IPS-11a (cell line): ENCODE measurements at regions not wholly inside any gene's neighbourhood (a gene's known extent, or its start where the extent isn't known, plus 50 kb on each side); places are given as distances from the start of the nearest gene placed in this dataset.

ENCODE experiments used
- H3K4me3 ChIP-seq: one replicate; pipeline ENCODE4 v1.5.1; 2013; ENCODE audit warnings: low read depth, low read length, control low read depth

- no peak overlapping the region for H3K4me3 ChIP-seq
Measured at GRCh38 chr14:30295980-30296379, 263.0 kb upstream of the G2E3 start.

GRCh38 chr14:30296931-30297405 is 262.0 kb upstream of the G2E3 start:
- no peak overlapping the region for H3K4me3 ChIP-seq

GRCh38 chr14:30297876-30298795 is 260.8 kb upstream of the G2E3 start:
- H3K4me3 ChIP-seq, result no peak overlapping the region

GRCh38 chr14:30299915-30300314 is 259.0 kb upstream of the G2E3 start:
- H3K4me3 ChIP-seq, result no peak overlapping the region

- no peak overlapping the region for H3K4me3 ChIP-seq
Measured at GRCh38 chr14:30303350-30303749, 255.6 kb upstream of the G2E3 start.

GRCh38 chr14:30305346-30305745 is 253.6 kb upstream of the G2E3 start:
- H3K4me3 ChIP-seq, result no peak overlapping the region

GRCh38 chr14:30309405-30309804 is 249.6 kb upstream of the G2E3 start:
- H3K4me3 ChIP-seq, result no peak overlapping the region

GRCh38 chr14:30312214-30312613 is 246.7 kb upstream of the G2E3 start:
- H3K4me3 ChIP-seq, result no peak overlapping the region

- no peak overlapping the region for H3K4me3 ChIP-seq
Measured at GRCh38 chr14:30317729-30318128, 241.2 kb upstream of the G2E3 start.

- H3K4me3 ChIP-seq, result no peak overlapping the region
Measured at GRCh38 chr14:30322819-30323218, 236.1 kb upstream of the G2E3 start.

- no peak overlapping the region for H3K4me3 ChIP-seq
Measured at GRCh38 chr14:30330033-30330432, 228.9 kb upstream of the G2E3 start.

GRCh38 chr14:30330445-30330844 is 228.5 kb upstream of the G2E3 start:
- no peak overlapping the region for H3K4me3 ChIP-seq

- H3K4me3 ChIP-seq, result no peak overlapping the region
Measured at GRCh38 chr14:30331030-30331429, 227.9 kb upstream of the G2E3 start.

- H3K4me3 ChIP-seq, result no peak overlapping the region
Measured at GRCh38 chr14:30332374-30332773, 226.6 kb upstream of the G2E3 start.

- H3K4me3 ChIP-seq, result no peak overlapping the region
Measured at GRCh38 chr14:30333934-30334333, 225.0 kb upstream of the G2E3 start.

GRCh38 chr14:30337456-30337855 is 221.5 kb upstream of the G2E3 start:
- no peak overlapping the region for H3K4me3 ChIP-seq

GRCh38 chr14:30339311-30339901 is 219.6 kb upstream of the G2E3 start:
- no peak overlapping the region for H3K4me3 ChIP-seq

GRCh38 chr14:30340495-30340894 is 218.5 kb upstream of the G2E3 start:
- H3K4me3 ChIP-seq, result no peak overlapping the region

- no peak overlapping the region for H3K4me3 ChIP-seq
Measured at GRCh38 chr14:30345511-30345910, 213.4 kb upstream of the G2E3 start.

- no peak overlapping the region for H3K4me3 ChIP-seq
Measured at GRCh38 chr14:30348445-30348844, 210.5 kb upstream of the G2E3 start.

GRCh38 chr14:30349520-30349919 is 209.4 kb upstream of the G2E3 start:
- no peak overlapping the region for H3K4me3 ChIP-seq

GRCh38 chr14:30354439-30354838 is 204.5 kb upstream of the G2E3 start:
- H3K4me3 ChIP-seq, result no peak overlapping the region
